HG02981 (cell line): ENCODE measurements at regions not wholly inside any gene's neighbourhood (a gene's known extent, or its start where the extent isn't known, plus 50 kb on each side); places are given as distances from the start of the nearest gene placed in this dataset.
A peak's percentile ranks its signal among the peaks of the same experiment; 100 is the strongest.

Source experiments
- ATAC-seq: cut with Tn5 transposase; IDR thresholded peaks from one replicate; pipeline ENCODE4 v1.9.1; 2021; ENCODE audit warnings: mild to moderate bottlenecking, moderate library complexity; ENCODE audit not compliant: unreplicated experiment

DNA sequence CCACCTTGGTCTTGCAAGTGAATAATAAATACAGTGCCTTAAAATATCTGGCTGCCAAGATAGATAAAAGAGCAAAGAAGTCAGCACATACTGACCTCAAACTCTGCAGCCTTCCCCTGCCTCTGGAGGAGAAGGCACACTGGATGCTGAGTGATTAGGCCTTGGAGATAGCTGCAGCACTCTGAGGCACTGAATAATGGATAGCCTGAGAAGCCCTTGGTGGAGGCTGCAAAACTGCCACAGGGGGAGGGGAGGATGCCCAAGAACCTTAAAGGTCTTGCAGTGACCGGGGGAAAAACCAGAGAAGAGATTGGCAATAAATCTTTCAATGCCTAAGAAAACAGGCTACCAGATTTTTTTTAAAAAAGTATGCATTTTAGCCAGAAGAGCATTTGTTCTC is 167.4 kb upstream of the PRMT6 start:
- ATAC-seq = no peak

DNA sequence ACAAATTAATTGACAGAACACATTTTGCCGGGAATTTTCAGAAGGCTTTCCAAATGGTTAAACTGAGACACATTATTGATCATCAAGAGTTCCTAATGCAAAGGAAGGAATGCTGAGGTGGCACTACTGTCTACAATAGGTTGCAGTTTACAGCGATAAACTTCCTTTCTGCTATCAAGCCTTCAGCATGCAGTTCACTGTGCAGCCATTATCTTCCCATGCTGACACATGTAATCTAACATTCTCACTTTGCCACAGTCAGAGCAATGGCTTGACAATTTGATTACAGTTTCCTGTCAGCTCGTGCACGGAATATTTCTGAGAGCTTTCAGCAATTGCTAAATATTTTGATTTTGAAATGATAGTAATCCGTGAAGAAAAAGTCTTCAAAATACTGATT is 166.9 kb upstream of the PRMT6 start:
- no peak for ATAC-seq

GRCh38 chr1:106897976-106898375 is 158.5 kb upstream of the PRMT6 start:
- ATAC-seq = no peak

DNA sequence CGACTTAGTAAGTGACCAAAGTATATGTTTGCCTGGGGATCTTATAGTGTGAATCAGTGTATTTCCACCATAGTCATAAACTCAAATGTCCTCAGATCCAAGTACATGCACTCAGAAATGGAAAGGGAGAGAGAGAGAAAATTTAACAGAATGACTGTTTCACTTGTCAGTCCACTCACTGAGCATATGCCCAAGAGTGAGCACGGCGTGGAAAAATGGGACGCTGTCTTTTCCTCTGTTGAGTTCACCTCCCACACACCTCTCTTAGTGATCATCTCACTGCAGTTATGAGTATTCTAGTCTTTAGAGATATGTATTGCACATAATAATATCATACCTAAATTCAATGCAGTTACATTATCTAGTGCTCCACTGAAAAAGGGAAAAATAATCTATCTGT is 156.8 kb upstream of the PRMT6 start:
- no peak for ATAC-seq

DNA sequence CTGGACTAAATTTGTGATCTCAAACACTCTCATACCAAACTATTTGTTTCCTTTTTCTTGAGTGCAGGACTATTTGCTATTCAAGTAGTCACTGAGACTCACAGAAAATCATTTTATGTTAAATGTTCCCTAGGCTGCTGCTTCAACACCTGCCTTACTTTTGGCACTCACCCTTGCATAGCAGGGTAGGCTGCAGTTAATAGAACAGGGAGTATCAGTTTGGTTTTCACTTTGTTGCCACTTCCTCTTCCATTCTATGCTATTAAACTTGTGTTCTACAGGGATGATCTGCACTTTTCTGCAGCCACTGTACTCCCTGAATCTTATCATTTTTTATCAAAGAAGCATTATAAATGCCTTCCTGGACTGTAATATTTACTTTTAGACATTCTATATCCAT is 148.7 kb upstream of the PRMT6 start:
- peak; percentile 99 for ATAC-seq

GRCh38 chr1:106908689-106909088 is 147.8 kb upstream of the PRMT6 start:
- ATAC-seq = no peak

GRCh38 chr1:106910798-106911197 is 145.7 kb upstream of the PRMT6 start:
- ATAC-seq = no peak

GRCh38 chr1:106912131-106912530 is 144.3 kb upstream of the PRMT6 start:
- no peak for ATAC-seq

- no peak for ATAC-seq
Measured at GRCh38 chr1:106921186-106921585, 135.3 kb upstream of the PRMT6 start.

GRCh38 chr1:106924360-106924759 is 132.1 kb upstream of the PRMT6 start:
- ATAC-seq = no peak

DNA sequence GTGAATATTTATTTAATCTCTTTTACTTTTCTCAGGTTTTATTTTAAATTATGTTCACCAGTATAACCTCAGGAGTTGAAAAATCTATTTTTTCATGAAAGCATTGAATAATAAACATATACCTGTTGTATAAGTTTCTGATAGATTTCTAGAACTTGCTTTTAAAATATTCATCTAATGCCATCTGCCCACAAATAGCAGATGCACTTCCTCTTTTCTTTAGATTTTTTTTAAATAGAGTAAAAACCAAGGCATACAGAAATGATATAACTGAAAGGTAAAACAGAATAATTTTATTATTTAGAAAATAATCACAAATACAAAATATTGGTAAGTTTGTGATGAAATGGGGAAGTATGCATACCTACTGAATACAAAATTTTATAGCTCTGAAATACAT is 130.7 kb upstream of the PRMT6 start:
- no peak for ATAC-seq

DNA sequence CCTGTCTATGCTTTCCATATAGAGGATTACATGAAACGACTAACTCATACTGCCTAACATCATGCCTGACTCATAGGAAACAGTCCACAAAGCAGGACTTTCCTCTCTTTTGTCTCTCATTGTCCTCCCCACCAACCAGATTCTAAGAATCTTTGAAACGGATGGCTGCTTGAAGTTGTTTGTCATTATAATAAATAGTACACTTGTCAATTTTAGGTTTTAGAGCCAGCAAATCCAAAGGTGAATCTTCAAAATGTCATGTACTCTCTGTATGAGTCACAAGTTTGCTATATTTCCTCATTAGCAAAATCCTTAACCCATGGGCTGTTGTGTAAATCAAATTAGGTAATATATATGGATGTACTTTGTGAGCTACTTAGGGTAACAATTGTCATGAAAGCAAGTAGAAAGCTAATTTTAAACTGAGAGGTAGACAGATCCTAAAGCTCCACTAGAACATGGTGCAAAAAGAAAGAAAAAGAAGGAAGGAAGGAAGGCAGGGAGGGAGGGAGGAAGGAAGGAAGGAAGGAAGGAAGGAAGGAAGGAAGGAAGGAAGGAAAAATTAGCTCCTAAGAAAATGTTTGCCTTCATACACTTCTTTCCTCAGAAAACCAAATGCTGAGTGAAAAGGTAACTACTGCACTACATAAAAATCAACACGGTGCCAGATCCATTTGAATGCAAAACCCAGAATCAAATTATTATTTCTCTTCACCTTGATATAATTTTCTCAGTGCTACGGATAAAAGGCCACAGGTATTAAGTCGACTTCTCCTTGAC is 129.5 kb upstream of the PRMT6 start:
- no peak for ATAC-seq

- ATAC-seq = no peak
Measured at GRCh38 chr1:106937104-106937503, 119.4 kb upstream of the PRMT6 start.

DNA sequence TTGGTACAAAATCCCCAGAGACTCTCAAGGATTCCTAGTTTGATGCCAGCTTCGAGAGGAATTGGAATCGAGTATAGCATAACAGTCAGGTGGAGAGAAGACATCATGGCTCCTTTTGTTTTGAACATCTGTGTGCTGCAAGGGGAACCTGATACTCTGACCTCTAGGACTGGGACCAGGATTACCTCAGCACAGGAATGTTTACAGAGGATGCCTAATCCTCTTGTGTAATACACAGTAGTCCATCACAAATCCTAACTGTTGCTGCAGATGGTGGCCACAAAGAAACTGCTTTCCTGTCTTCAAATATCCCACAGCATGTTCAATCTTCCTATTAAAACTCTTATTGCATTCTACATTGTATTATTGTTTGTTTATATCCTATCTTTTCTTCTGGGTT is 111.8 kb upstream of the PRMT6 start:
- no peak for ATAC-seq

DNA sequence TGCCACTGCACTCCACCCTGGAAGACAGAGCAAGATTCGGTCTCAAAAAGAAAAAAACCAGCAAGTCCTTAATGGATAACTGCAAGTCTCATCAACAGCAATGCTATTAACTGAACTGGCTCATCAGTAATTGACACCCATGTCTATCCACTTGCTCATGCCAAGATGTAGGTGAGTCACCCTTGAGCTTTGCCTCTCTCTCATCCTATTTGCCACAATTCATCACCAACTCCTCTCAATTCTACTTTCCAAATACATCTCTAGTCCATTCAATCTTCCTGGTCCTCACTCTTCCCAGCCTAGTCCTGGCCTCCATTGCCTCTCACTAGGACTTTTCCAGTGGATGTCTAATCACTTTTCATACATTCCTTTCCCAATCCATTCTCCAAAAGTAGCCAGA is 103.7 kb upstream of the PRMT6 start:
- ATAC-seq = no peak

DNA sequence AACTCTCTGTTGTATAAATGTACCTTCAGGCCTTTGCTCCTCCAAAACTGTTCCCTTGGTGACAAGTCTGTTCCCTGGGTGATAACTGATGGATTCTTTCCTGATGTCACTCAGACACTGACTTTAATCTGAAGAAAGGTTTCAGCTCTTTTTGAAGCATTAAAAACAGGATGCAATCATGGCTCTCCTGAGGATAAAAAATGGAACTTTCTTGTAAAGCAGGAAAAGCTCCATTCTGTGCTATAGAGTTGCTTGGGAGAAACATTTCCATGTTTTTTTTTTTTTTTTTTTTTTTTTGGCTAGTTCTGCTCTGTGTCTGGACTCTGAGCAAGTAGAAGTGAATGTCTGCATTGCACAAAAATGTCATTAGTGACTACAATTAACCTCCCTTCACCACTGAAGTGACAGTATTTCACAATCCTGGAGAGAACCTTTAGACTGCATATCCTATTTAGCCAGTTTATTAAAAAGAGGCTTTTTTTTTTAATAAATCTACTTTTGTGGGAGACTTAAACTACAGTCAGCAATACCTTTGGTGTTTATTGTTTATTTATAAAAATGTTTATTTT is 101.7 kb upstream of the PRMT6 start:
- no peak for ATAC-seq

GRCh38 chr1:106956721-106957120 is 99.8 kb upstream of the PRMT6 start:
- no peak for ATAC-seq

DNA sequence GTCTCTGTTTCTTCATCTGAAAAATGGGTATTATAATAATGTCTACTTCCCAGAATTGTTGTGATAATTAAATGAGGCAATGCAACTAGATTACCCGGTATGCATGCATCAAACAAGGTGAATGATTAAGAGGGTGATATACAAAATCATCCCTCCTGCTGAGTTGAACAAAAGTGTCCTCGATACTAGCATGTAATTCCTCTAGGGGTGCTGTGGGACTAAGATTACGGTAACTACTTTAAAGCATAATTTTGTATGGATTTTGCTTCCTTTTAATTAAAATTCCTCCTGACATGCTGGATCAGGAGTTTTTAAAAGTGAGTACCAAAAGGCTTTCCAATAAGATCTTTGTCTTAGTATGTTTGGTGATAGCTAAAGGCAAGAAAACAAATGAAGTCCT is 98.7 kb upstream of the PRMT6 start:
- no peak for ATAC-seq

- no peak for ATAC-seq
Measured at GRCh38 chr1:106960412-106960811, 96.1 kb upstream of the PRMT6 start.

DNA sequence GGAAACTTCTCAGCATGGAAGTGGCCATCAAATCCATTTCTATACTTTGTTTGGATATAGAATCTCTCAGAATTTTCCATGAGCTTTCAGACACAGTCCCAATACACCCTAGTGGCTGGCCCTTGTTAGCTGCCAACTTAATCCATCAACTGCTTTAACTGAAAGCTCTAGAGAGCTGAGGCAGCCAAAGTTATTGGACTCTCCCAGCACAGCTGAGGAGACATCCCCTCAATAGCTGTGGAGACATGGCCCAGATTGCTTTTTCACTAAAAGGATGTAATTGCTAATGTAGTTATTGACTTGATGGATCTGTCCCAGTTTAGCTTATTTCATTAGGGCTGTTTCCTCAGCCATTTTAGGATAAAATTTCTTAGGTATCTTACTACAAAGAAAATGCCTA is 94.8 kb upstream of the PRMT6 start:
- no peak for ATAC-seq

GRCh38 chr1:106962591-106962990 is 93.9 kb upstream of the PRMT6 start:
- ATAC-seq = no peak

DNA sequence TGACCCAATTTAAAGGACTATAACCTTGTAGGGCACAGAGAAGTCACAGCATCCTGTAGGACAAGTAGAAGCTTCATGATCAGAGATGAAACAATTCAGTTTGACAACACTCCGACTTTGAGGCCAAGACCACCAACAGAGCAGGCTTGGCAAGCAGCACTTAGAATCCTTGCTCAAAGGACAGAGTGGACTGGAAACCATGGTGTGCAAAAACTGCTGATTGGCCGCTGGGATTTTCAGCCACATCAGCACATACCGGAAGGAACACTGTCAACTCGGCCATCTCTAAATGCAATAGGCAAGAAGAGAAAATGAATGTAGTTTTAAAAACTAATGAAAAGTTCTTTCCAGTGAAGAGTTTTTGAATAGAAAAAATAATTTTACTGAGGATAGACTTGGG is 92.0 kb upstream of the PRMT6 start:
- ATAC-seq = no peak

- no peak for ATAC-seq
Measured at GRCh38 chr1:106968644-106969043, 87.8 kb upstream of the PRMT6 start.
